CD4-positive, alpha-beta T cell treated with Interleukin-10 for 1 hour (primary cell): ENCODE measurements at regions not wholly inside any gene's neighbourhood (a gene's known extent, or its start where the extent isn't known, plus 50 kb on each side); places are given as distances from the start of the nearest gene placed in this dataset.
"Not testable (repeated sequence)": the region's sequence is repeated elsewhere in the genome, so short reads cannot be mapped to it uniquely, and the experiment has no call there.

Experiments used
- DNase-seq: peaks from one replicate; pipeline ENCODE4 v3.0.0-alpha.2; 2020

DNA sequence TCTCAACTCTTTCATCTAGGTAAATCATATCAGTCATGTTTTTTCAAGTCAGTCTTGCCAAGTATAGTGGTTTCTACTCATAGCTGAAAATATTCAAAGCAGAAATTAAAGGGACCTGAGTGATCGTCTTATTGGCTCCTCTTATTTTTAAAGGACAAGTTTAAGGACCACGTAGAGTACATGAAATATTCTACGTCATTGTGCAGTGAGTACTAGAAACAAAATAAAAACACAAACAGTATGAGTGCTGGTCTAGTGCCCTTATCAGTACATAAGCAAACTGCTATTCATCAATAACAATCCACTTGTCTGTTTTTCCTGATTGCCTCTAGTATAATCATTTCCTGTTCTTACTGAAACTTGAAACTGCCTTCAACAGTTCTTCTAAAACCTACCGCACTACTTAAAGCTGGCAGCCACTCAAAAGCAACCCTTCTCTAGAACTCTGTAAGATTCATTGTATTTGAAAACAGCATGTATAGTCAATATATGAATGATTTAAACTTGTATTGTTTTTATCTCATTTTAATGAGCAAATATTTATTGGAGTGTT is 853.7 kb downstream of the TAF11L14 start:
- DNase-seq = no peak

GRCh38 chr5:18489703-18490102 is 855.4 kb downstream of the TAF11L14 start:
- DNase-seq = no peak

- no peak for DNase-seq
Observed at GRCh38 chr5:18491349-18491748, 857.1 kb downstream of the TAF11L14 start.

DNA sequence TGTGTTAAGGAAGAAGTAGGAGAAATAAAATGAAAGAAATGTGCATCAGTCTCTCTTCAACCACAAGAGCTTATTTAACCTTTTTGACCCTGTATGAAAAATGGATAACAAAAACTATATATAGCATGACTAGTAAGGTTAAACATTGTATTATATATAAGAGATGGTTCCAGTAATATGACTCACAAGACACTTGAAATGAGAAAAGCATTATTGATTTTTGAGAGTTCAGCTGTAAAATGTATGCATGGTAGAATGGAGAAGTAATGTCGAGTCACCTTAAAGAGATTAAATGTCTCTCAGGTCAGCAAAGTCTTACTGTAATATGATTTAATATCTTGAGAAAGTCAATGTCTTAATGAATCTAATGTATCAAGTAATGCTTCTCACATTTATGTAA is 860.9 kb downstream of the TAF11L14 start:
- no peak for DNase-seq

DNA sequence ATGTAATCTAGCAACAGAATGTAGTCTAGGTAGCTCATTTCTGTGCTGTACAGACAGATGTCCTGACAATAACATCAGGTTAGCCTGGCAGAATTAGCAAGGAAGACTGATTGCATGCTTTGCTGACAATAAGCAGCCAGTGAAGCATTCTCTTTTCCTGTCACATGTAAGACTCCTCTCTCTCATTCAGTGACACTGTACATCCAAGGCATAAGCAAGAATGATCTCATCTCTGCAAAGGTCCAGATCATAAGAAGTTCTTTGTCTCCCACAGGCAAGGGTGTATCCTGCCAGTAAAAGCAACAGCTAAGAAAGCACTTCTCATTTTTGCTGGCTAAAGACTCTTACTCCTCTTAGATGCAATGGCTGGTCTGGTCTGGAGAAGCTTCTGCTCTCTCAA is 861.8 kb downstream of the TAF11L14 start:
- DNase-seq = no peak

GRCh38 chr5:18497089-18497488 is 862.8 kb downstream of the TAF11L14 start:
- no peak for DNase-seq

DNA sequence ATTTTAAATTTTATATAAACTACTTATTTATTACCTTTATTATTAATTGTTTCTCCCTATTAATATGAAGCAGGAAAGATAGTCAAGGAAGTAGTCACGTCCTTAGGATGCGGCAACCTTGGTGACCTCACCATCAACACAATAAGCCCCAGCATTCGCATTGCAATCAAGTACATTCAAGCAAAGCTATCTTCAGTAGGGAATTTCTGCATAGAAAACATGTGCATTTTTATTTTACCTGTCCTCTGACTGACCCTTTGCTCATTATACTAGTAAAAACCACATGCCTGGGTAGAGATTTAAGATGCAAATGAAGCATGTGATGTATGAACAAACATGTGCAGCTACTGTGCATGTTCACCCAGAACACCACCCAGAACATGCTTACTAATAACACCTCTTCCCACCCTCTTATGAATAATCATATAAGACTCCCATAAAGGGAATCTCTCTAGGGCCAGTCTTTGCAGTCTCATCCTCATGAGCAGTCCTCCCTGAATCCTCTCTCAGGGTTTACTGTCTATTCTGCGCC is 869.6 kb downstream of the TAF11L14 start:
- DNase-seq = no peak

GRCh38 chr5:18507114-18507513 is 872.9 kb downstream of the TAF11L14 start:
- DNase-seq = no peak

GRCh38 chr5:18517641-18518380 is 883.6 kb downstream of the TAF11L14 start:
- DNase-seq = no peak

- DNase-seq = no peak
Observed at GRCh38 chr5:18523380-18523779, 889.1 kb downstream of the TAF11L14 start.

- DNase-seq = no peak
Observed at GRCh38 chr5:18526792-18527405, 892.6 kb downstream of the TAF11L14 start.

GRCh38 chr5:18533137-18533536 is 898.9 kb downstream of the TAF11L14 start:
- DNase-seq = no peak

- no peak for DNase-seq
Observed at GRCh38 chr5:18534119-18534518, 899.9 kb downstream of the TAF11L14 start.

GRCh38 chr5:18535753-18536152 is 901.5 kb downstream of the TAF11L14 start:
- DNase-seq = not testable (repeated sequence)

DNA sequence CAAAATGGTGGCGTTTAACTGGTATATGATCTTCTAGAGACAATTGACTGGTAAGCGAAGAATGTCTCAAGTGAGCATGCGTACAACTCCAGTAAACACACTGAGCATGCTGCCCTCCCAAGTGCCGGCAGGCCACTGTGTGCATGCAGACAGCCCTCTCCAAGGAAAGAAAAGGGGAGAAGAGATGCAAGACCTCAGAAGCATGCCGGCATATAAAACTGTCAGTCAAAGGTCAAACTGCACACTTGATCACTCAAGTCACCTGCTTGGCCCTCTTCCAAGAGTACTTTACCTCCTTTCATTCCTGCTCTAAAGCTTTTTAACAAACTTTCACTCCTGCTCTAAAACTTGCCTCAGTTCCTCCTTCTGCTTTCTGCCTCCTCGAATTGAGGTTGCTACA is 910.2 kb downstream of the TAF11L14 start:
- DNase-seq = no peak

- no peak for DNase-seq
Observed at GRCh38 chr5:18546591-18546990, 912.3 kb downstream of the TAF11L14 start.

DNA sequence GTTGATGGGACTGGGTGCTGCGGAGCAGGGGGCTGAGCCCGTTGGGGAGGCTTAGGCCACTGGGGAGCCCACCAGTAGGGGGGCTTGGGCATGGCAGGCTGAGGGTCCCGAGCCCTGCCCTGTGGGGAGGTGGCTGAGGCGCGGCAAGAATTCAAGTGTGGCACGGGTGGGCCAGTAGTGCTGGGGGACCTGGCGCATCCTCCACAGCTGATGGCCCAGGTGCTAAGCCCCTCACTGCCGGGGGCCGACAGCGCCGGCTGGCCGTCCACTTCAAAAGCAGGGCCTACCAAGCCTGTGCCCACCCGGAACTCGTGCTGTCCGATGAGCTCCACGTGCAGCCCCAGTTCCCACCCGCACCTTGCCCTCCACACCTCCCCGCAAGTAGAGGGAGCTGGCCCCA is 917.5 kb downstream of the TAF11L14 start:
- no peak for DNase-seq

DNA sequence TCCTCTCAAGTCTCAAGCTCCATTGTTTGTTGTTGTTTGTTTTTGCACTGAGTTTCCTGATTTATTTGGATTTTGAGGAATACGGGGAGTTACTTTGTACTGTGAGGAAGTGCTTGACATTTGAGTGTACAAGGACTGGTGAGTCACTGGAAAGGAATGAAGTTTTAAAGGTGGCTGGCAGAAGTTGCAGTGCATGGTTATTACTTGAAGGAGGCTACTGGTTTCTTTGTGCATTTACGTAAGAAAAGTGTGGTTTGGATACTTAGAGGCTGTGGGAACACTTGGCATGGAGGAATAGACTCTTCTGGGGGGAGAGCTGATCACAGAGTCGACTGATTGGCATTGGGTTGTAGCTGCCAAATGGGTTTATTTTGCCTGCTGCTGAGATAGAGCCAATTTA is 919.0 kb downstream of the TAF11L14 start:
- no peak for DNase-seq

DNA sequence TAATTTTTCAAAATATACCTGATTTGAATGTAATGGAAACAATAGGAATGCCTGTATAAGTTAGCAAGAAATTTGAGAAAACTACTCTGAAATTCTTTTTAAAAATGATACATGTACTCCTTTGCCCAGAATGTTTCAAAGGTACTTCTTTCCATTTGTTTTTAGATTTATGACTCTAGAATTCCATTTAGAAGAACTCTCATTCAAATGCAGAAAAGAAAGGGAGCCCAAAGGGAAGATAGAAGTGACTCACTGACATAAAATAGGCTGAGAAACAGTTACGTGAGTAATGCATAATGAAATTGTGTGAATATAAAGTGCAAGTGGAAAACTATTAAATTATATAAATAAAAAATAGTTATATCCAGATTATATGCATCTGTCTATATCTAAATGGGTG is 926.3 kb downstream of the TAF11L14 start:
- no peak for DNase-seq

DNA sequence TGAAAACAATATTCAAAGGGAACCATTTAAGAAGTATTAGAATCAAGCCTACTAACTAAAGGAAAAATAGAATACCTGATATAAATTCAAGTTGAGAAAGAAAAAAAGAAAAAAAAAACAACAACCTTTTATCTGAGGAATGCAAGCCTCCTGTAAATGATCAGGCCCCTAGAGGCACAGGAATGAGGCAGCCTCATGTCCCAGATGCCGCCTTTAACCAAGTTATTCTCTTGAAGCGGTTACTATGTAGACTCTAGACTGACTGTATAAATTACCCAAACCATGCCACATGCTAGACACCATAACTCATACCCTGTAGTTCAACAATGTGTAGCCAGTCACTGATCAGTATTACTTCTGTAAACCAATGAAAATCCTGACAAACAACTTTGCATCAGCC is 929.6 kb downstream of the TAF11L14 start:
- no peak for DNase-seq

DNA sequence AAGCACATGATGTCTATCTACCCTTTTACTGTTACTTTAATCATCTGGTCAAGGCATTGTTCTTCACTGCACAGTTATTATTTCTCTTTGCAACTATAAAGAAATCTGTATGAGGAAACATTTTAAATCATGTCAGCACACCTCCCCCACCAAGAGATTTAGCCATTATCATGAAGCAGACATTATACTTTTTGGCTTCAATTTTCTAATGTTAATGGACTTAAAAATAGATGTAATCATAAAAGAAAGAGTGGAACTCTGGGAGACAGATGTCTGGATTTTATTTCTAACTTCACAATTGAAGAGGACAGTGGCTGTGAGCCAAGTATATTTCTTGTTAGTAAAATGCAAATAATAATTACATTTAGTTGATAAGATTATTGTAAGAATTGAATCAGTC is 932.4 kb downstream of the TAF11L14 start:
- no peak for DNase-seq

DNA sequence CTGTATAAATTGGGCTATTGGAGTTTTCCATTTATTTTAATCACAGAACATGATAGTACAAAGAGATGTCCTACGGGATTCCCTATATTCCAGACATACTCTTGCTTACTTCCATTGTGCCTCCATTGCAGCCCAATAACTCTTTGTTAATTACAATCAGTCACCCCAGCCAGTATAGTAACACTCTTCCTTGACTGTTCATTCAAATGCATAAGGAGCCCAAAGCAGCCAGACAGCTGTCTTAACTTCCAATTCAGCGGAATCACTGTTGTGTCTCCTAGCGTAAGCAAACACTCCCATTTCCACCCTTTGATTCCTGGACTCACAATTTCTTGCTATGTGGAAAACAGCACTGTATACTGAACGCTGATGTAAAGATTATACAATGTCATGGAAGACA is 942.3 kb downstream of the TAF11L14 start:
- no peak for DNase-seq

GRCh38 chr5:18601185-18601584 is 966.9 kb downstream of the TAF11L14 start:
- no peak for DNase-seq

- no peak for DNase-seq
Observed at GRCh38 chr5:18602402-18602801, 968.1 kb downstream of the TAF11L14 start.
